ENCODE measurements at regions not wholly inside any gene's neighbourhood (a gene's known extent, or its start where the extent isn't known, plus 50 kb on each side); places are given as distances from the start of the nearest gene placed in this dataset.
"Not testable (repeated sequence)": the region's sequence is repeated elsewhere in the genome, so short reads cannot be mapped to it uniquely, and the experiment has no call there.

- Mint-ChIP-seq H3K27me3 (no peaks in the 10 kb centered on the region), H3K4me1 (peaks cover 40% of the 10 kb centered on the region), H3K9me3 (no peaks in the 10 kb centered on the region), H3K27ac (peak overlapping the region; percentile 95 to 99), H3K4me3 (peak overlapping the region in 1 of 2 donors; percentile 97)
- ATAC-seq (no peak), DNase-seq (no peak)
These were observed 222.6 kb upstream of the KLF14 start for GRCh38 chr7:130956417-130957136.

- no peak for DNase-seq
- H3K4me1 Mint-ChIP-seq: peaks cover 45% of the 10 kb centered on the region
These were observed 223.1 kb upstream of the KLF14 start for GRCh38 chr7:130957137-130957513.

GRCh38 chr7:130957722-130958435 is 223.9 kb upstream of the KLF14 start:
- Mint-ChIP-seq H3K27ac (peak overlapping the region; percentile 94 to 99), H3K4me1 (peaks cover 53% of the 10 kb centered on the region), H3K4me3 (peak overlapping the region in 1 of 2 donors; percentile 97)
- not testable (repeated sequence) for ATAC-seq, H3K27me3 Mint-ChIP-seq, DNase-seq, H3K9me3 Mint-ChIP-seq

More at GRCh38 chr7:130957137-130957513, 223.1 kb upstream of the KLF14 start:
- no peak for ATAC-seq
- Mint-ChIP-seq H3K27ac (peak overlapping the region; percentile 94 to 99), H3K9me3 (no peaks in the 10 kb centered on the region), H3K4me3 (peak overlapping the region in 1 of 2 donors; percentile 97), H3K27me3 (no peaks in the 10 kb centered on the region)

- DNase-seq: no peak
- Mint-ChIP-seq H3K4me1 (peaks cover 63% of the 10 kb centered on the region), H3K27ac (peak overlapping the region; percentile 94 to 99), H3K9me3 (no peaks in the 10 kb centered on the region), H3K27me3 (no peaks in the 10 kb centered on the region), H3K4me3 (peak overlapping the region in 1 of 2 donors; percentile 97)
- ATAC-seq: no peak
These were observed 224.8 kb upstream of the KLF14 start for GRCh38 chr7:130958846-130959245.

- Mint-ChIP-seq H3K4me3 (peak overlapping the region in 1 of 2 donors; percentile 86), H3K27ac (peak overlapping the region; percentile 100), H3K9me3 (no peaks in the 10 kb centered on the region), H3K4me1 (peaks cover 68% of the 10 kb centered on the region), H3K27me3 (no peaks in the 10 kb centered on the region)
- DNase-seq (peak; percentile 57 to 63), ATAC-seq (peak; percentile 11)
These were observed 225.8 kb upstream of the KLF14 start for GRCh38 chr7:130959743-130960207.

- H3K27me3 Mint-ChIP-seq: no peaks in the 10 kb centered on the region
- H3K4me1 Mint-ChIP-seq: peaks cover 68% of the 10 kb centered on the region
- ATAC-seq (peak; percentile 44), DNase-seq (peak; percentile 61 to 73)
- H3K9me3 Mint-ChIP-seq: no peaks in the 10 kb centered on the region
- H3K4me3 Mint-ChIP-seq: peak overlapping the region in 1 of 2 donors; percentile 86
- H3K27ac Mint-ChIP-seq: peak overlapping the region; percentile 100
These were observed 226.4 kb upstream of the KLF14 start for GRCh38 chr7:130960208-130960988.

- DNase-seq: peak; percentile 80 to 89
- peak; percentile 92 for ATAC-seq
- H3K27me3 Mint-ChIP-seq: no peaks in the 10 kb centered on the region
- H3K9me3 Mint-ChIP-seq: no peaks in the 10 kb centered on the region
- peak overlapping the region; percentile 100 for H3K27ac Mint-ChIP-seq
- peak overlapping the region in 1 of 2 donors; percentile 86 for H3K4me3 Mint-ChIP-seq
- peaks cover 74% of the 10 kb centered on the region for H3K4me1 Mint-ChIP-seq
These were observed 227.2 kb upstream of the KLF14 start for GRCh38 chr7:130961128-130961601.

GRCh38 chr7:130962109-130962508 is 228.1 kb upstream of the KLF14 start:
- H3K9me3 Mint-ChIP-seq: no peaks in the 10 kb centered on the region
- H3K27me3 Mint-ChIP-seq: no peaks in the 10 kb centered on the region
- H3K4me3 Mint-ChIP-seq: peak overlapping the region in 1 of 2 donors; percentile 86
- no peak for ATAC-seq
- H3K27ac Mint-ChIP-seq: peak overlapping the region; percentile 63 to 96
- DNase-seq: no peak
- H3K4me1 Mint-ChIP-seq: peaks cover 77% of the 10 kb centered on the region

- ATAC-seq: no peak
- Mint-ChIP-seq H3K4me1 (peaks cover 79% of the 10 kb centered on the region), H3K9me3 (no peaks in the 10 kb centered on the region), H3K4me3 (peak overlapping the region in 1 of 2 donors; percentile 67), H3K27ac (peak overlapping the region; percentile 2 to 83), H3K27me3 (no peaks in the 10 kb centered on the region)
- no peak for DNase-seq
These were observed 229.3 kb upstream of the KLF14 start for GRCh38 chr7:130963339-130963738.

GRCh38 chr7:130965515-130965914 is 231.5 kb upstream of the KLF14 start:
- H3K4me1 Mint-ChIP-seq: peaks cover 77% of the 10 kb centered on the region
- H3K9me3 Mint-ChIP-seq: no peaks in the 10 kb centered on the region
- H3K27me3 Mint-ChIP-seq: no peaks in the 10 kb centered on the region
- DNase-seq (no peak), ATAC-seq (no peak)
- no peak overlapping the region for H3K27ac Mint-ChIP-seq
- no peak overlapping the region for H3K4me3 Mint-ChIP-seq

- DNase-seq (peak in 1 of 2 donors; percentile 60), ATAC-seq (peak; percentile 68)
- peak overlapping the region; percentile 44 to 70 for H3K4me3 Mint-ChIP-seq
- peak overlapping the region; percentile 43 to 94 for H3K27ac Mint-ChIP-seq
- H3K9me3 Mint-ChIP-seq: no peaks in the 10 kb centered on the region
- no peaks in the 10 kb centered on the region for H3K27me3 Mint-ChIP-seq
- peaks cover 80% of the 10 kb centered on the region for H3K4me1 Mint-ChIP-seq
These were observed 232.4 kb upstream of the KLF14 start for GRCh38 chr7:130966246-130967009.

GRCh38 chr7:130970196-130970595 is 236.2 kb upstream of the KLF14 start:
- Mint-ChIP-seq H3K4me1 (peaks cover 87% of the 10 kb centered on the region), H3K27ac (peak overlapping the region; percentile 92 to 97), H3K4me3 (peak overlapping the region; percentile 62 to 73), H3K9me3 (peaks cover 10 to 24% of the 10 kb centered on the region in 2 donors), H3K27me3 (no peaks in the 10 kb centered on the region)
- peak in 1 of 2 donors; percentile 31 for DNase-seq
- ATAC-seq: peak; percentile 47

GRCh38 chr7:130970696-130971095 is 236.7 kb upstream of the KLF14 start:
- peak overlapping the region; percentile 62 to 73 for H3K4me3 Mint-ChIP-seq
- H3K27ac Mint-ChIP-seq: peak overlapping the region; percentile 92 to 97
- peaks cover 15 to 29% of the 10 kb centered on the region in 2 donors for H3K9me3 Mint-ChIP-seq
- no peak for DNase-seq
- peaks cover 91% of the 10 kb centered on the region for H3K4me1 Mint-ChIP-seq
- peak; percentile 28 for ATAC-seq
- H3K27me3 Mint-ChIP-seq: no peaks in the 10 kb centered on the region

GRCh38 chr7:130971297-130971696 is 237.3 kb upstream of the KLF14 start:
- Mint-ChIP-seq H3K27ac (peak overlapping the region; percentile 92 to 97), H3K4me1 (peaks cover 91% of the 10 kb centered on the region), H3K9me3 (peaks cover 19 to 35% of the 10 kb centered on the region in 2 donors), H3K4me3 (peak overlapping the region; percentile 62 to 73), H3K27me3 (no peaks in the 10 kb centered on the region)
- ATAC-seq (peak; percentile 89), DNase-seq (peak; percentile 52 to 84)
